ENCODE measurements at regions not wholly inside any gene's neighbourhood (a gene's known extent, or its start where the extent isn't known, plus 50 kb on each side); places are given as distances from the start of the nearest gene placed in this dataset.

GRCh38 chr6:19477563-19477962 is 359.6 kb upstream of the ID4 start:
- TF ChIP-seq GATA3 (IDR thresholded peaks at IDR 0.05; ENCODE audit: low read depth, low read length): no peak
- TF ChIP-seq GATA2 (IDR thresholded peaks at IDR 0.05; ENCODE audit: low read depth, low read length): no peak
